ENCODE measurements at regions not wholly inside any gene's neighbourhood (a gene's known extent, or its start where the extent isn't known, plus 50 kb on each side); places are given as distances from the start of the nearest gene placed in this dataset.

DNA sequence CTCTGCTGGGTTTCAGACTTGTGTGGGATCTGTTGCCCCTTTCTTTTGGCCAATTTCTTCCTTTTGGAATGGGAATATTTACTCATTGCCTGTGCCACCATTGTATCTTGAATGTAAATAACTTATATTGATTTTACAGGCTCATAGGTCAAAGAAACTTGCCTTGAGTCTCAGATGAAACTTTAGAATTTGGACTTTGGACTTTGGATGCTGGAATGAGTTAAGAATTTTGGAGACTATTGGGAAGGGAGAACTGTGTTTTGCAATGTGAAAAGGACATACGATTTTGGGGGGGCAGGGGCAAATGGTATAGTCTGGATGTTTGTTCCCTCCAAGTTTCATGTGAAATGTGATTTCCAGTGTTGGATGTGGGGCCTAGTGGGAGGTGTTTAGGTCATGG, 62.6 kb upstream of the TNFRSF21 start:
- H3F3A ChIP-seq (ENCODE audit: insufficient read depth, low read length), result no peaks in the 10 kb centered on the region
- no peak overlapping the region for H2AFZ ChIP-seq (ENCODE audit: low read length)
- no peaks in the 10 kb centered on the region for H3K9me2 ChIP-seq (ENCODE audit: low read depth, low read length)
- no peaks in the 10 kb centered on the region for H3K27me3 ChIP-seq (ENCODE audit: insufficient read depth, low read length)
- no peaks in the 10 kb centered on the region for H3K9me3 ChIP-seq (ENCODE audit: low read length)
- TF ChIP-seq, protein P1, sequence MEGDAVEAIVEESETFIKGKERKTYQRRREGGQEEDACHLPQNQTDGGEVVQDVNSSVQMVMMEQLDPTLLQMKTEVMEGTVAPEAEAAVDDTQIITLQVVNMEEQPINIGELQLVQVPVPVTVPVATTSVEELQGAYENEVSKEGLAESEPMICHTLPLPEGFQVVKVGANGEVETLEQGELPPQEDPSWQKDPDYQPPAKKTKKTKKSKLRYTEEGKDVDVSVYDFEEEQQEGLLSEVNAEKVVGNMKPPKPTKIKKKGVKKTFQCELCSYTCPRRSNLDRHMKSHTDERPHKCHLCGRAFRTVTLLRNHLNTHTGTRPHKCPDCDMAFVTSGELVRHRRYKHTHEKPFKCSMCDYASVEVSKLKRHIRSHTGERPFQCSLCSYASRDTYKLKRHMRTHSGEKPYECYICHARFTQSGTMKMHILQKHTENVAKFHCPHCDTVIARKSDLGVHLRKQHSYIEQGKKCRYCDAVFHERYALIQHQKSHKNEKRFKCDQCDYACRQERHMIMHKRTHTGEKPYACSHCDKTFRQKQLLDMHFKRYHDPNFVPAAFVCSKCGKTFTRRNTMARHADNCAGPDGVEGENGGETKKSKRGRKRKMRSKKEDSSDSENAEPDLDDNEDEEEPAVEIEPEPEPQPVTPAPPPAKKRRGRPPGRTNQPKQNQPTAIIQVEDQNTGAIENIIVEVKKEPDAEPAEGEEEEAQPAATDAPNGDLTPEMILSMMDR (IDR thresholded peaks at IDR 0.05; ENCODE audit: low read length), result no peak
- TF ChIP-seq EZH2 (IDR thresholded peaks at IDR 0.05; ENCODE audit: borderline replicate concordance, low read length), result no peak
- H4K20me1 ChIP-seq (ENCODE audit: insufficient read depth, low read length), result no peaks in the 10 kb centered on the region
- no peaks in the 10 kb centered on the region for H3K4me1 ChIP-seq (ENCODE audit: insufficient read depth, low read length, severe bottlenecking)
- no peak overlapping the region for H3K4me3 ChIP-seq (ENCODE audit: low read depth, low read length, poor library complexity, severe bottlenecking)
- H3K36me3 ChIP-seq (ENCODE audit: insufficient read depth, low read length), result no peaks in the 10 kb centered on the region
- H3K79me2 ChIP-seq (ENCODE audit: insufficient read depth, low read length), result no peaks in the 10 kb centered on the region
- no peak overlapping the region for H3K9ac ChIP-seq (ENCODE audit: low read length)
- H3K4me2 ChIP-seq (ENCODE audit: low read length), result no peak overlapping the region
- H3K27ac ChIP-seq (ENCODE audit: low read depth, low read length, poor library complexity, severe bottlenecking), result no peak overlapping the region

DNA sequence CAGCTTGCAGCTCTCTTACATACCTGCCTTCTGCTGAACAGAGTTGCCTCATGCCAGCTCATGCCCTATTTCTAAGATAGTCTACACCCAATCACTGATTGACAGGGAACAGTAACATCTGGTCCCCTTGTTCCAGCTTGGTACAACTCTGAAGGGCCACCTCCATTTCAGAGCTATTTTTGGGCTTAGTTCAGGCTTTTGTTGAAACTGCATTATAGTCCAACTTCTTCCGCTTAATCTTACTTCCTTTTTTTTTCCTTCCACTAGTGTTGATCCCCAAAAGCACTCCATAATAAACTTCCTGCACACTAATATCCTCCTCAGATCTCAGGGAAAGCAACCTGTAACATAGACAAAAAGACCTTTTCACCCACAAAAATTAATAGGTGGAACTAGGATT, 65.7 kb upstream of the TNFRSF21 start:
- Histone ChIP-seq H3K9me3 (ENCODE audit: low read length) (no peaks in the 10 kb centered on the region), H4K20me1 (ENCODE audit: insufficient read depth, low read length) (no peaks in the 10 kb centered on the region), H3K27me3 (ENCODE audit: insufficient read depth, low read length) (no peaks in the 10 kb centered on the region), H3K4me1 (ENCODE audit: insufficient read depth, low read length, severe bottlenecking) (no peaks in the 10 kb centered on the region), H3K79me2 (ENCODE audit: insufficient read depth, low read length) (no peaks in the 10 kb centered on the region), H3K4me3 (ENCODE audit: low read depth, low read length, poor library complexity, severe bottlenecking) (no peak overlapping the region), H3K9ac (ENCODE audit: low read length) (no peak overlapping the region), H3K9me2 (ENCODE audit: low read depth, low read length) (no peaks in the 10 kb centered on the region), H3K36me3 (ENCODE audit: insufficient read depth, low read length) (no peaks in the 10 kb centered on the region), H3K4me2 (ENCODE audit: low read length) (no peak overlapping the region), H3F3A (ENCODE audit: insufficient read depth, low read length) (no peaks in the 10 kb centered on the region), H3K27ac (ENCODE audit: low read depth, low read length, poor library complexity, severe bottlenecking) (no peak overlapping the region), H2AFZ (ENCODE audit: low read length) (no peak overlapping the region)
- no peak for TF ChIP-seq EZH2 (IDR thresholded peaks at IDR 0.05; ENCODE audit: borderline replicate concordance, low read length)
- TF ChIP-seq, protein P1 (IDR thresholded peaks at IDR 0.05; ENCODE audit: low read length), result no peak

DNA sequence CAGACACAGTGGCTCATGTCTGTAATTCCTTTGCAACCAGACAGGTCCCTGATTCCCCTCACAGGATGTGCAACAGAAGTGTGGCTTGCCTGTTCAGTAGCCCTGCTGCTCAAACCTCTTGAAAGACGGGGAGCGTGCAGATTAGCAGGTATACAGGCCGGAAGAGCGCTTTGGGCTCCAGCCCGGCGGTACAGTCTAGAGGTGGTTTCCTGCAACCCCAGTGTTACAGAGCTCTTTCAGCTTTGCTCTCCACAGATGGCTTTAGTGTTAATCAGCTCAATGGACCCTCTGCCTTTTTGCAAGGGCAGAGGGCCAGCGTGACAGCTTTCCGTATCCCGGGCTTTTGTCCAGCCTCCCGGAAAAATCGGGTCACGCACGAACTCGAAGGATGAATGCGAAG, 67.2 kb upstream of the TNFRSF21 start:
- TF ChIP-seq, protein P1 (IDR thresholded peaks at IDR 0.05; ENCODE audit: low read length), result no peak
- no peak for TF ChIP-seq EZH2 (IDR thresholded peaks at IDR 0.05; ENCODE audit: borderline replicate concordance, low read length)
- no peak overlapping the region for H3K27ac ChIP-seq (ENCODE audit: low read depth, low read length, poor library complexity, severe bottlenecking)
- H3K4me3 ChIP-seq (ENCODE audit: low read depth, low read length, poor library complexity, severe bottlenecking), result no peak overlapping the region
- no peaks in the 10 kb centered on the region for H4K20me1 ChIP-seq (ENCODE audit: insufficient read depth, low read length)
- no peak overlapping the region for H2AFZ ChIP-seq (ENCODE audit: low read length)
- no peaks in the 10 kb centered on the region for H3K36me3 ChIP-seq (ENCODE audit: insufficient read depth, low read length)
- H3K27me3 ChIP-seq (ENCODE audit: insufficient read depth, low read length), result no peaks in the 10 kb centered on the region
- H3K4me1 ChIP-seq (ENCODE audit: insufficient read depth, low read length, severe bottlenecking), result no peaks in the 10 kb centered on the region
- no peaks in the 10 kb centered on the region for H3K9me3 ChIP-seq (ENCODE audit: low read length)
- H3F3A ChIP-seq (ENCODE audit: insufficient read depth, low read length), result no peaks in the 10 kb centered on the region
- no peak overlapping the region for H3K9ac ChIP-seq (ENCODE audit: low read length)
- no peaks in the 10 kb centered on the region for H3K9me2 ChIP-seq (ENCODE audit: low read depth, low read length)
- no peak overlapping the region for H3K4me2 ChIP-seq (ENCODE audit: low read length)
- H3K79me2 ChIP-seq (ENCODE audit: insufficient read depth, low read length), result no peaks in the 10 kb centered on the region
